ENCODE measurements at regions not wholly inside any gene's neighbourhood (a gene's known extent, or its start where the extent isn't known, plus 50 kb on each side); places are given as distances from the start of the nearest gene placed in this dataset.

GRCh38 chr4:63379750-63380522 is 1029.3 kb downstream of the TECRL start:
- H3K36me3 Mint-ChIP-seq = no peaks in the 10 kb centered on the region
- no peaks in the 10 kb centered on the region for H3K27me3 Mint-ChIP-seq
- no peak overlapping the region for H3K27ac Mint-ChIP-seq
- no peaks in the 10 kb centered on the region for H3K4me1 Mint-ChIP-seq (ENCODE audit: low read depth in 2 of 2)
- H3K9me3 Mint-ChIP-seq = peaks cover 11% of the 10 kb centered on the region
- ATAC-seq = no peak
- no peak for DNase-seq (ENCODE audit: low spot score)
- no peak overlapping the region for H3K4me3 Mint-ChIP-seq

DNA sequence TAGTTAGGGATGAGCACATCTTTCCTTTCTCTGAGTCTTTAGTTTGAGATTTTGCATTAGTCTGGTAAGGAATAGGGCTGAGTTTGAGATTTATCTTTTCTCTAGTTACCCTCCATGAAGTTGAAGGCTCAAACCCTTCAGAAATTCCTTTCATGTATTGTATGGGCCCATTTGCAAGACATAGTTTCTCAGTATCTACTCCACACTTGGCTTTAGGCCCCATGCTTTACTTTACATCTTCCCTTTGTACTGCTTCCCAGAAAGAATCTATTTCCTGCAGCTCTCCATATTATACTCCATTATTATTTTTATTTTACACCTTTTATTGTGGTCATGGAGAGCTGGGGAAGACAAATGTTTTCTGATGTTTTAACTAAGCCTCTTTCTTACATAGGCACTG is 1038.2 kb downstream of the TECRL start:
- Mint-ChIP-seq H3K4me3 (no peak overlapping the region), H3K27me3 (no peaks in the 10 kb centered on the region), H3K9me3 (peaks cover 14% of the 10 kb centered on the region), H3K27ac (no peak overlapping the region), H3K4me1 (ENCODE audit: low read depth in 2 of 2) (no peaks in the 10 kb centered on the region), H3K36me3 (no peaks in the 10 kb centered on the region)
- DNase-seq (ENCODE audit: low spot score) (no peak), ATAC-seq (no peak)

DNA sequence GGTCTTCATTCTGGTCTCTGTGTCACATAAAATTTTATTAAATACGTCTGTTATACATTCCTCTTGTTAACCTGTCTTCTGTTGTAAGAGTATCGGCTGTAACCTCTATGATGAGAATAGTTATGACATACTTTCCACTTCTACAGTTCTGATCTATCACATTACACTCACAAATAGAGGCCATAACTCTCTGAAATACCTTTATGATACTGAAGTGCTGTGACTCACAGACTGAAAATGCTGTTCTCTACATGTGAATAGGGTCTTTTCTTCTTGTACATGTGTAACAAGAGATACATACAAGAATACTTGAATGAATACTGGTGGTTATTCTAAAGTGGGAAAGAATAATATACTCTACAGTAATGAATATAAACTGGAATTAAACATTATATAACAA is 1047.6 kb downstream of the TECRL start:
- H3K9me3 Mint-ChIP-seq = peaks cover 8% of the 10 kb centered on the region
- H3K27me3 Mint-ChIP-seq = no peaks in the 10 kb centered on the region
- DNase-seq (ENCODE audit: low spot score) = no peak
- H3K4me1 Mint-ChIP-seq (ENCODE audit: low read depth in 2 of 2) = no peaks in the 10 kb centered on the region
- no peak overlapping the region for H3K4me3 Mint-ChIP-seq
- no peak for ATAC-seq
- H3K36me3 Mint-ChIP-seq = no peaks in the 10 kb centered on the region
- H3K27ac Mint-ChIP-seq = no peak overlapping the region

- H3K27me3 Mint-ChIP-seq = no peaks in the 10 kb centered on the region
- H3K4me3 Mint-ChIP-seq = no peak overlapping the region
- no peaks in the 10 kb centered on the region for H3K4me1 Mint-ChIP-seq (ENCODE audit: low read depth in 2 of 2)
- ATAC-seq (no peak), DNase-seq (ENCODE audit: low spot score) (no peak)
- peaks cover 5% of the 10 kb centered on the region for H3K9me3 Mint-ChIP-seq
- no peaks in the 10 kb centered on the region for H3K36me3 Mint-ChIP-seq
- H3K27ac Mint-ChIP-seq = no peak overlapping the region
Measured at GRCh38 chr4:63361066-63361465, 1048.2 kb downstream of the TECRL start.

DNA sequence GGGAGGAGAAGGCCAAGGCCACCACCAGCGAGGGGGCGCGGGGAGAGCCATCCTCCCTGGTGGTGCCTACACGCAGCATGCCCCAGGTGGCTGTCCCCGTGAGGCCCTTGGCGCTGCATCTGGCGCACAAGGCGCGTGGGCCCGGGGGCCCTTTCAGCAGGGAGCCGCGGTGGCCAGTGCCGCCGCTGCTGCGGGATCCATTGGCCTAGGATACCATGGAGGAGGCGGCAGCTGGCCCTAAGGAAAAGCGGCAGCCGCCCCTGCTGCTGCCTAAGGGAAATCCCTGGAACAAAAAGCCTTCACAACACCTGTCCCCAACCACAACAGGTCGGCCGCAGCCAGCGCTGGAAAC is 1059.6 kb downstream of the TECRL start:
- H3K4me1 Mint-ChIP-seq (ENCODE audit: low read depth in 2 of 2) = no peaks in the 10 kb centered on the region
- peaks cover 20% of the 10 kb centered on the region for H3K9me3 Mint-ChIP-seq
- peaks cover 22% of the 10 kb centered on the region for H3K36me3 Mint-ChIP-seq
- ATAC-seq (no peak), DNase-seq (ENCODE audit: low spot score) (no peak)
- no peak overlapping the region for H3K4me3 Mint-ChIP-seq
- H3K27ac Mint-ChIP-seq = no peak overlapping the region
- H3K27me3 Mint-ChIP-seq = no peaks in the 10 kb centered on the region

DNA sequence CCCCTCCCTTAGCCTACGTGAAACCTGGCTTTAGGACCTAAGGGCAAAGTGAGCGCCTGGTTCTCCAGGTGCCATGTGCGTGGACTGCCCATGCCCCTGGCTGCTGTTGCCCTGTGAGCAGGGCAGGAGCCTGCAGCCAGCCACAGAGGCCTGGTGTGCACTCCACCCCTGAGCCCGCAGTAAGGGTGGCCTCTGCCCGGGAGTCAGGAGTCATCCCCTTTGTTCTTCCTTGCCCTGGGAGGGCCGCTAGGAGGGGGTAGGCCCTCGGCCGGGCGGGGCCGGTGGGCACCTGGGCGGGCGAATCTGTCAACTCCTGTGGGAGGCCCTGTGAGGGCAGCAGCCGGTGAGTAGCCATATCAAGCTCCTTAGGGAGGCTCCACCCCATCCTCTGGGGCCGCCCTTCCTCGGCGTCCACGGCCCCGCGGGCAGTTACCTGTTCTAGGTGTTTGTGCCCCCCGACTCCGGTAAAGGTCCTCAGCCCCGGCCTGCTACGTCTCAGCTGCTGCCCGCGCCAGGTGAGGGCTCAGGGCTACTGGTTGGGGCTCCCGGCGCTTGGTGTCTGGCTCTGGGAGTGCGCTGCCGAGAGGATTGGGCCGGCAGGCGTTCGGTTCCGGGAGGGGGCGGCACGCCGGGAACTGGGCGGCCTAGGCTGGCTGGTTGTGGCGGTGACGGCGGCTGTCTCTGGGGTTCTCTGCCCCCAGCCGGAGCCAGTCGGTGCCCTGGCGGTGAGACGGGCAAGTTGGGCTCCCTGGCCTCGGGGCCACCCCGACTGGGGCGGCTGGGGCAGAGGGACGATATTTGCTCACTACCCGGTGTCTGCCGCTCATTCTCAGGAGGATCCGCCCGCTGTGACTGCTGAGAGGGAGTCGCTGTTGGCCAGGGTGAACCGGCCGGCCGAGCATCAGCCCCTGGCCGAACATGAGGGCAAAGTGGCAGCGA is 1060.2 kb downstream of the TECRL start:
- no peaks in the 10 kb centered on the region for H3K27me3 Mint-ChIP-seq
- peaks cover 16% of the 10 kb centered on the region for H3K36me3 Mint-ChIP-seq
- ATAC-seq = no peak
- no peaks in the 10 kb centered on the region for H3K4me1 Mint-ChIP-seq (ENCODE audit: low read depth in 2 of 2)
- no peak overlapping the region for H3K4me3 Mint-ChIP-seq
- H3K27ac Mint-ChIP-seq = no peak overlapping the region
- peak; percentile 53 for DNase-seq (ENCODE audit: low spot score)
- peaks cover 20% of the 10 kb centered on the region for H3K9me3 Mint-ChIP-seq

- H3K9me3 Mint-ChIP-seq = peaks cover 20% of the 10 kb centered on the region
- DNase-seq (ENCODE audit: low spot score) (no peak), ATAC-seq (no peak)
- no peaks in the 10 kb centered on the region for H3K4me1 Mint-ChIP-seq (ENCODE audit: low read depth in 2 of 2)
- H3K27ac Mint-ChIP-seq = no peak overlapping the region
- H3K36me3 Mint-ChIP-seq = no peaks in the 10 kb centered on the region
- H3K4me3 Mint-ChIP-seq = no peak overlapping the region
- H3K27me3 Mint-ChIP-seq = no peaks in the 10 kb centered on the region
Measured at GRCh38 chr4:63325140-63325539, 1084.1 kb downstream of the TECRL start.

- Mint-ChIP-seq H3K27ac (no peak overlapping the region), H3K4me1 (ENCODE audit: low read depth in 2 of 2) (no peaks in the 10 kb centered on the region), H3K27me3 (no peaks in the 10 kb centered on the region), H3K36me3 (peaks cover 2% of the 10 kb centered on the region), H3K4me3 (no peak overlapping the region), H3K9me3 (peaks cover 7% of the 10 kb centered on the region)
- DNase-seq (ENCODE audit: low spot score) = no peak
- no peak for ATAC-seq
Measured at GRCh38 chr4:63316633-63317032, 1092.6 kb downstream of the TECRL start.

- DNase-seq (ENCODE audit: low spot score) (no peak), ATAC-seq (no peak)
- no peak overlapping the region for H3K27ac Mint-ChIP-seq
- no peak overlapping the region for H3K4me3 Mint-ChIP-seq
- H3K27me3 Mint-ChIP-seq = no peaks in the 10 kb centered on the region
- H3K4me1 Mint-ChIP-seq (ENCODE audit: low read depth in 2 of 2) = no peaks in the 10 kb centered on the region
- peaks cover 9% of the 10 kb centered on the region for H3K9me3 Mint-ChIP-seq
- peaks cover 5% of the 10 kb centered on the region for H3K36me3 Mint-ChIP-seq
Measured at GRCh38 chr4:63315651-63316050, 1093.6 kb downstream of the TECRL start.

- no peak for DNase-seq (ENCODE audit: low spot score)
- peaks cover 10% of the 10 kb centered on the region for H3K36me3 Mint-ChIP-seq
- peaks cover 5% of the 10 kb centered on the region for H3K9me3 Mint-ChIP-seq
- H3K4me3 Mint-ChIP-seq = no peak overlapping the region
- ATAC-seq = no peak
- H3K4me1 Mint-ChIP-seq (ENCODE audit: low read depth in 2 of 2) = no peaks in the 10 kb centered on the region
- no peaks in the 10 kb centered on the region for H3K27me3 Mint-ChIP-seq
- no peak overlapping the region for H3K27ac Mint-ChIP-seq
Measured at GRCh38 chr4:63308697-63309096, 1100.6 kb downstream of the TECRL start.

DNA sequence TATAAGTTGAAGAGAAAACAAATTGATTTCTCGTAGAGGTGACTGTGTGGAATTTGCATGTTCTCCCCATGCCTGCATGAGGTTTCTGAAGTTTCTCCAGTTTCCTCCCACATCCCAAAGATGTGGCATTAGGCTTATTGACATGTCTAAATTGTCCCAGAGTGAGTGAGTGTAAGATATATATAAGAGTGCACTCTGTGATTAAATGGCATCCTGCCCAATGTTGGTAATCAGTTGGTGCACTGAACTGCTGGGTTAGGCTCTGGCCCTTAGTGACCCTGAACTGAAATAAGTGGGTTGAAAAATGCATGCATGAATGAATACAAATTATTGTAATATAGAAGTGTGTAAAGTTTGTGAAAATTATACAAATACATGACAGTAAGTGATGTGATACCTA is 1106.5 kb downstream of the TECRL start:
- ATAC-seq (no peak), DNase-seq (ENCODE audit: low spot score) (no peak)
- H3K4me1 Mint-ChIP-seq (ENCODE audit: low read depth in 2 of 2) = no peaks in the 10 kb centered on the region
- no peak overlapping the region for H3K4me3 Mint-ChIP-seq
- peaks cover 3% of the 10 kb centered on the region for H3K9me3 Mint-ChIP-seq
- H3K27ac Mint-ChIP-seq = no peak overlapping the region
- H3K27me3 Mint-ChIP-seq = no peaks in the 10 kb centered on the region
- H3K36me3 Mint-ChIP-seq = peaks cover 4% of the 10 kb centered on the region

DNA sequence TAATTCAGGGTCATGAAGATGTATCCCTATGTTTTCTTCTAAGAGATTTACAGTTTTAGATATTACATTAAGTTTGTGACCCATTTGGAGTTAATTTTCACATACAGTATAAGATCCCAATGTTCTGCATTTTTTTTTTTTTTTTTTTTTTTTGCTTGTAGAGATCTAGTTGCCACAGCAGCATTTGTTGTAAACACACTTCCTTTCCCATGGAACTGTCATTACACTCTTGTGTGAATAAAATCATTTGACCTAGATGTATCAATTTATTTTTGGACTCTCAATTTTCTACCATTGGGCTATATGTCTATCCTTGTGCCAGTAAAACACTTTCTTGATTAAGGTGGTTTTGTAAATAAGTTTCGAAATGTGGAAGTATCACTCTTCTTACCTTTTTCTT is 1107.2 kb downstream of the TECRL start:
- DNase-seq (ENCODE audit: low spot score) (no peak), ATAC-seq (no peak)
- H3K9me3 Mint-ChIP-seq = peaks cover 3% of the 10 kb centered on the region
- no peaks in the 10 kb centered on the region for H3K4me1 Mint-ChIP-seq (ENCODE audit: low read depth in 2 of 2)
- H3K27me3 Mint-ChIP-seq = no peaks in the 10 kb centered on the region
- peaks cover 4% of the 10 kb centered on the region for H3K36me3 Mint-ChIP-seq
- no peak overlapping the region for H3K4me3 Mint-ChIP-seq
- no peak overlapping the region for H3K27ac Mint-ChIP-seq

- no peak for ATAC-seq
- Mint-ChIP-seq H3K27ac (no peak overlapping the region), H3K4me3 (no peak overlapping the region), H3K4me1 (ENCODE audit: low read depth in 2 of 2) (no peaks in the 10 kb centered on the region), H3K9me3 (peaks cover 5% of the 10 kb centered on the region), H3K27me3 (no peaks in the 10 kb centered on the region), H3K36me3 (no peaks in the 10 kb centered on the region)
- DNase-seq (ENCODE audit: low spot score) = no peak
Measured at GRCh38 chr4:63296773-63297172, 1112.5 kb downstream of the TECRL start.

- Mint-ChIP-seq H3K27me3 (no peaks in the 10 kb centered on the region), H3K36me3 (peaks cover 6% of the 10 kb centered on the region), H3K27ac (no peak overlapping the region), H3K4me1 (ENCODE audit: low read depth in 2 of 2) (no peaks in the 10 kb centered on the region), H3K9me3 (peaks cover 25% of the 10 kb centered on the region), H3K4me3 (no peak overlapping the region)
- DNase-seq (ENCODE audit: low spot score) (no peak), ATAC-seq (no peak)
Measured at GRCh38 chr4:63275491-63275890, 1133.8 kb downstream of the TECRL start.
